GM12872 (cell line): ENCODE measurements at regions not wholly inside any gene's neighbourhood (a gene's known extent, or its start where the extent isn't known, plus 50 kb on each side); places are given as distances from the start of the nearest gene placed in this dataset.

ENCODE experiments used
- CTCF ChIP-seq: IDR thresholded peaks from 3 replicates; pipeline ENCODE4 v1.5.1; 2011; ENCODE audit warnings: low read depth, mild to moderate bottlenecking, low read length, moderate library complexity; ENCODE audit not compliant: insufficient read depth

- TF ChIP-seq CTCF = no peak
These were observed 52.8 kb upstream of the NSMCE3 start for GRCh38 chr15:29322415-29322814.

- TF ChIP-seq CTCF = no peak
These were observed 50.8 kb upstream of the NSMCE3 start for GRCh38 chr15:29320420-29320819.

DNA sequence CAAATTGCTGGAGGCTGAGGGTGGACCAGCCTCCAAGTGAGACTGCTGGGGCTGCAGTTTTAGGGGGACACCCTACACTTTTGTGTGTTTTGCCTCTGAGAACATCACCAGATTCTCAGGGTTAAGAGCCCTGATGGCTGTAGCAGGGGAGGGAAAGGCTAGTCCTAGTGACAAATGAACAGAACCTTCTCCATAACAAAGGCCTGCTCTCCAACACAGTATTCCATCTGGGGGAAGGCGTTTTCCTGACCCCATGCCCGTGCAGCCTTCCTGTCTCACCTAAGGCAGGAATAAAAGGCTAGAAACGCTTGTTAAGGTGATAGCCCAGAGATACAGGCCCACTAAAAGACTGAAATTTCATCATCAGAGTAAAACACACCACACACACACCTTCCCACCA is 50.2 kb upstream of the NSMCE3 start:
- no peak for TF ChIP-seq CTCF
